ENCODE measurements at regions not wholly inside any gene's neighbourhood (a gene's known extent, or its start where the extent isn't known, plus 50 kb on each side); places are given as distances from the start of the nearest gene placed in this dataset.
"Not testable (repeated sequence)": the region's sequence is repeated elsewhere in the genome, so short reads cannot be mapped to it uniquely, and the experiment has no call there.

- H3K27me3 ChIP-seq: no peaks in the 10 kb centered on the region
- 93 to 97% methylated on average over 3 of the region's 3 CpGs for WGBS, 2 donors
These were observed 769.0 kb downstream of the BRINP3 start for GRCh38 chr1:189708674-189709073.

GRCh38 chr1:189718147-189718795 lies 759.4 kb downstream of the BRINP3 start:
- WGBS, 2 donors: 97% methylated on average over 38 of the region's 38 CpGs
- H3K4me1 ChIP-seq: not testable (repeated sequence)

More at GRCh38 chr1:189708674-189709073, 769.0 kb downstream of the BRINP3 start:
- Histone ChIP-seq H3K36me3 (no peaks in the 10 kb centered on the region), H3K4me3 (no peak overlapping the region), H3K9me3 (no peaks in the 10 kb centered on the region), H3K4me1 (no peaks in the 10 kb centered on the region), H3K27ac (no peak overlapping the region)
- DNase-seq: no peak
- intact Hi-C loops (cut with DNase I): no loop called here
- no peak for TF ChIP-seq POLR2A (IDR thresholded peaks at IDR 0.05)
- TF ChIP-seq POLR2AphosphoS5 (IDR thresholded peaks at IDR 0.05): no peak
- no peak for TF ChIP-seq CTCF (IDR thresholded peaks at IDR 0.05)
- no peak for TF ChIP-seq EP300 (IDR thresholded peaks at IDR 0.05)

GRCh38 chr1:189726806-189727205 lies 750.9 kb downstream of the BRINP3 start:
- Histone ChIP-seq H3K4me1 (no peaks in the 10 kb centered on the region), H3K9me3 (no peaks in the 10 kb centered on the region), H3K27ac (no peak overlapping the region), H3K36me3 (no peaks in the 10 kb centered on the region), H3K27me3 (no peaks in the 10 kb centered on the region), H3K4me3 (no peak overlapping the region)
- WGBS, 2 donors: 85 to 90% methylated on average over 4 of the region's 4 CpGs
- TF ChIP-seq CTCF (IDR thresholded peaks at IDR 0.05) (no peak), POLR2AphosphoS5 (IDR thresholded peaks at IDR 0.05) (no peak), POLR2A (IDR thresholded peaks at IDR 0.05) (no peak), EP300 (IDR thresholded peaks at IDR 0.05) (no peak)
- intact Hi-C loops (cut with DNase I): no loop called here
- DNase-seq: no peak

More at GRCh38 chr1:189718147-189718795, 759.4 kb downstream of the BRINP3 start:
- H3K4me3 ChIP-seq; intact Hi-C loops (cut with DNase I); DNase-seq; H3K36me3 ChIP-seq; H3K9me3 ChIP-seq; H3K27ac ChIP-seq; H3K27me3 ChIP-seq: not testable (repeated sequence)

- no peaks in the 10 kb centered on the region for H3K36me3 ChIP-seq
- H3K27me3 ChIP-seq: no peaks in the 10 kb centered on the region
- TF ChIP-seq CTCF (IDR thresholded peaks at IDR 0.05) (no peak), EP300 (IDR thresholded peaks at IDR 0.05) (no peak), POLR2A (IDR thresholded peaks at IDR 0.05) (no peak), POLR2AphosphoS5 (IDR thresholded peaks at IDR 0.05) (no peak)
- no peak overlapping the region for H3K4me3 ChIP-seq
- peaks cover 0 to 2% (median 0%) of the 10 kb centered on the region in 4 donors for H3K9me3 ChIP-seq
- no peak overlapping the region for H3K27ac ChIP-seq
- no peak for DNase-seq
- intact Hi-C loops (cut with DNase I): no loop called here
- no peaks in the 10 kb centered on the region for H3K4me1 ChIP-seq
These were observed 726.4 kb downstream of the BRINP3 start for GRCh38 chr1:189751311-189751710.

- H3K9me3 ChIP-seq: peaks cover 0 to 2% (median 0%) of the 10 kb centered on the region in 4 donors
- intact Hi-C loops (cut with DNase I): no loop called here
- H3K27ac ChIP-seq: no peak overlapping the region
- H3K4me1 ChIP-seq: no peaks in the 10 kb centered on the region
- DNase-seq: no peak
- no peaks in the 10 kb centered on the region for H3K36me3 ChIP-seq
- TF ChIP-seq POLR2A (IDR thresholded peaks at IDR 0.05): no peak
- no peak for TF ChIP-seq EP300 (IDR thresholded peaks at IDR 0.05)
- no peak for TF ChIP-seq CTCF (IDR thresholded peaks at IDR 0.05)
- TF ChIP-seq POLR2AphosphoS5 (IDR thresholded peaks at IDR 0.05): no peak
- no peak overlapping the region for H3K4me3 ChIP-seq
- WGBS, 2 donors: 53 to 78% methylated on average over 1 of the region's 1 CpG
- H3K27me3 ChIP-seq: no peaks in the 10 kb centered on the region
These were observed 725.1 kb downstream of the BRINP3 start for GRCh38 chr1:189752461-189752995.

- H3K9me3 ChIP-seq; DNase-seq; intact Hi-C loops (cut with DNase I); H3K36me3 ChIP-seq; H3K27me3 ChIP-seq; H3K4me1 ChIP-seq; H3K4me3 ChIP-seq; H3K27ac ChIP-seq: not testable (repeated sequence)
- WGBS, 2 donors: 77 to 81% methylated on average over 9 of the region's 9 CpGs
These were observed 722.6 kb downstream of the BRINP3 start for GRCh38 chr1:189755100-189755499.

All from sigmoid colon (tissue), 6 donors.